H9 (cell line): ENCODE measurements at regions not wholly inside any gene's neighbourhood (a gene's known extent, or its start where the extent isn't known, plus 50 kb on each side); places are given as distances from the start of the nearest gene placed in this dataset.

Source experiments
- DNase-seq: peaks from one replicate; pipeline ENCODE4 v3.0.0-alpha.2; 2017
- H2AFZ ChIP-seq: one replicate; pipeline ENCODE4 v1.6.1; 2013; ENCODE audit warnings: mild to moderate bottlenecking, low read length, control low read depth, moderate library complexity
- H2AK5ac ChIP-seq: 2 replicates; pipeline ENCODE4 v1.6.1; 2013; ENCODE audit warnings: low read length, control low read depth, mixed read lengths; ENCODE audit not compliant: insufficient read length
- H2BK120ac ChIP-seq: one replicate; pipeline ENCODE4 v1.6.1; 2013; ENCODE audit warnings: low read depth, mild to moderate bottlenecking, low read length, control low read depth, inconsistent platforms; ENCODE audit not compliant: poor library complexity, severe bottlenecking
- H2BK12ac ChIP-seq: 2 replicates; pipeline ENCODE4 v1.6.1; 2013; ENCODE audit warnings: low read length, control low read depth, mixed read lengths, low read depth; ENCODE audit not compliant: insufficient read length
- H2BK15ac ChIP-seq: 2 replicates; pipeline ENCODE4 v1.6.1; 2013; ENCODE audit warnings: low read depth, low read length, control low read depth
- H2BK20ac ChIP-seq: one replicate; pipeline ENCODE4 v1.6.1; 2013; ENCODE audit warnings: low read depth, mild to moderate bottlenecking, low read length, control low read depth, inconsistent platforms; ENCODE audit not compliant: poor library complexity, severe bottlenecking
- H2BK5ac ChIP-seq: 2 replicates; pipeline ENCODE4 v1.6.1; 2013; ENCODE audit warnings: low read length, control low read depth, mixed read lengths; ENCODE audit not compliant: insufficient read length
- H3K14ac ChIP-seq: 2 replicates; pipeline ENCODE4 v1.6.1; 2013; ENCODE audit warnings: low read length, control low read depth; ENCODE audit not compliant: insufficient read depth
- H3K18ac ChIP-seq: 2 replicates; pipeline ENCODE4 v1.6.1; 2013; ENCODE audit warnings: low read depth, mild to moderate bottlenecking, mixed read lengths, low read length, control low read depth; ENCODE audit not compliant: insufficient read length
- H3K23ac ChIP-seq: 2 replicates; pipeline ENCODE4 v1.6.1; 2013; ENCODE audit warnings: low read length, control low read depth, mixed read lengths, low read depth; ENCODE audit not compliant: insufficient read length
- H3K23me2 ChIP-seq: 2 replicates; pipeline ENCODE4 v1.6.1; 2013; ENCODE audit warnings: low read depth, mild to moderate bottlenecking, mixed read lengths, low read length, control low read depth; ENCODE audit not compliant: insufficient read length, poor library complexity, severe bottlenecking
- H3K27ac ChIP-seq: 2 replicates; pipeline ENCODE4 v1.5.1; 2013; ENCODE audit warnings: low read length, control low read depth, mixed read lengths, low read depth; ENCODE audit not compliant: insufficient read length
- H3K27me3 ChIP-seq: 2 replicates; pipeline ENCODE4 v1.6.1; 2013; ENCODE audit warnings: low read length, control low read depth, inconsistent platforms; ENCODE audit not compliant: insufficient read depth
- H3K4ac ChIP-seq: 2 replicates; pipeline ENCODE4 v1.6.1; 2013; ENCODE audit warnings: low read depth, mild to moderate bottlenecking, control low read depth, inconsistent platforms, low read length, moderate library complexity
- H3K4me1 ChIP-seq: 2 replicates; pipeline ENCODE4 v1.6.1; 2013; ENCODE audit warnings: low read length, control low read depth, inconsistent platforms; ENCODE audit not compliant: insufficient read depth
- H3K4me2 ChIP-seq: 2 replicates; pipeline ENCODE4 v1.6.1; 2013; ENCODE audit warnings: low read length, control low read depth, mixed read lengths; ENCODE audit not compliant: insufficient read length, insufficient read depth
- H3K56ac ChIP-seq: 2 replicates; pipeline ENCODE4 v1.6.1; 2013; ENCODE audit warnings: low read depth, mild to moderate bottlenecking, mixed read lengths, low read length, control low read depth; ENCODE audit not compliant: insufficient read length
- H3K79me1 ChIP-seq: 2 replicates; pipeline ENCODE4 v1.6.1; 2013; ENCODE audit warnings: low read depth, mild to moderate bottlenecking, moderate library complexity, low read length, control low read depth, inconsistent platforms; ENCODE audit not compliant: insufficient read depth, poor library complexity, severe bottlenecking
- H3K79me2 ChIP-seq: 2 replicates; pipeline ENCODE4 v1.6.1; 2013; ENCODE audit warnings: low read length, control low read depth, inconsistent platforms; ENCODE audit not compliant: insufficient read depth
- H3K9ac ChIP-seq: 2 replicates; pipeline ENCODE4 v1.6.1; 2013; ENCODE audit warnings: low read length, control low read depth, mixed read lengths; ENCODE audit not compliant: insufficient read length; ENCODE audit errors: extremely low read depth
- H3K9me3 ChIP-seq: one replicate; pipeline ENCODE4 v1.6.1; 2013; ENCODE audit warnings: low read depth, low read length, inconsistent platforms; ENCODE audit not compliant: control insufficient read depth
- H3T11ph ChIP-seq: one replicate; pipeline ENCODE4 v1.6.1; 2013; ENCODE audit warnings: mild to moderate bottlenecking, low read length, control low read depth, inconsistent platforms
- H4K20me1 ChIP-seq: one replicate; pipeline ENCODE4 v1.6.1; 2013; ENCODE audit not compliant: control insufficient read depth, insufficient read length, insufficient read depth
- H4K5ac ChIP-seq: 2 replicates; pipeline ENCODE4 v1.6.1; 2013; ENCODE audit warnings: low read depth, mild to moderate bottlenecking, mixed read lengths, low read length, control low read depth; ENCODE audit not compliant: insufficient read length
- H4K8ac ChIP-seq: replicated peaks from 2 replicates; pipeline ENCODE4 v1.6.1; 2013; ENCODE audit warnings: low read length, control low read depth, mixed read lengths, low read depth; ENCODE audit not compliant: insufficient read length
- H4K91ac ChIP-seq: 2 replicates; pipeline ENCODE4 v1.6.1; 2013; ENCODE audit warnings: low read depth, mild to moderate bottlenecking, moderate library complexity, mixed read lengths, low read length, control low read depth; ENCODE audit not compliant: insufficient read length
- H3K27ac Mint-ChIP-seq, 3 experiments: 2 replicates in 2 of 3; 3 replicates in 1 of 3; pipeline ENCODE4 v1.8.0; 2020 to 2021; ENCODE audit warnings: mixed read lengths in 3 of 3, mild to moderate bottlenecking in 1 of 3, moderate library complexity in 1 of 3
- H3K27me3 Mint-ChIP-seq: 2 replicates; pipeline ENCODE4 v1.8.0; 2021; ENCODE audit warnings: low read depth, mild to moderate bottlenecking, moderate library complexity, mixed read lengths
- H3K36me3 Mint-ChIP-seq, 3 experiments: 2 replicates in 2 of 3; 3 replicates in 1 of 3; pipeline ENCODE4 v1.8.0; 2020 to 2021; ENCODE audit warnings: low read depth in 3 of 3, mixed read lengths in 3 of 3; ENCODE audit not compliant: insufficient read depth in 1 of 3
- H3K4me1 Mint-ChIP-seq, 2 experiments: 2 replicates each; pipeline ENCODE4 v1.8.0; 2020; ENCODE audit warnings: mixed read lengths in 2 of 2
- H3K4me3 Mint-ChIP-seq, 2 experiments: 2 replicates in 1 of 2; 3 replicates in 1 of 2; pipeline ENCODE4 v1.8.0; 2020 to 2021; ENCODE audit warnings: mild to moderate bottlenecking in 2 of 2, mixed read lengths in 2 of 2, moderate library complexity in 1 of 2
- H3K9me3 Mint-ChIP-seq, 2 experiments: 2 replicates in 1 of 2; 3 replicates in 1 of 2; pipeline ENCODE4 v1.8.0; 2020; ENCODE audit warnings: mild to moderate bottlenecking in 2 of 2, mixed read lengths in 2 of 2, moderate library complexity in 1 of 2
- CTCF ChIP-seq: fragments of 200-600 bp; sonication (generic); conservative IDR thresholded peaks from 3 replicates; pipeline ENCODE4 v1.8.0; 2021; ENCODE audit warnings: antibody characterized with exemption, mild to moderate bottlenecking
- WGBS: extraction: QIAGEN DNeasy Blood & Tissue Kit; methylation state at CpG from one replicate; pipeline ENCODE4 v1.1.7; 2013; ENCODE audit warnings: missing lambda C conversion rate, low lambda C conversion rate, mixed read lengths; ENCODE audit not compliant: insufficient read length; ENCODE audit errors: extremely low coverage; 5-methylcytosine and 5-hydroxymethylcytosine counted together

GRCh38 chr3:177899275-177900067 is 636.8 kb upstream of the KCNMB2 start:
- Mint-ChIP-seq H3K27me3 (no peaks in the 10 kb centered on the region), H3K4me3 (no peak overlapping the region), H3K4me1 (no peaks in the 10 kb centered on the region), H3K36me3 (peaks cover 3 to 17% (median 4%) of the 10 kb centered on the region in 3 experiments; a peak in 5 of 7 replicates), H3K27ac (no peak overlapping the region), H3K9me3 (peaks cover 21 to 22% of the 10 kb centered on the region in 2 experiments)
- Histone ChIP-seq H4K20me1 (no peaks in the 10 kb centered on the region), H3K79me1 (no peaks in the 10 kb centered on the region), H4K91ac (no peak overlapping the region), H2BK15ac (no peak overlapping the region), H2BK20ac (no peak overlapping the region), H3K18ac (no peak overlapping the region), H3K23me2 (no peaks in the 10 kb centered on the region), H2BK12ac (no peak overlapping the region), H3K27ac (no peak overlapping the region), H3K27me3 (no peaks in the 10 kb centered on the region), H3K4me2 (no peak overlapping the region), H4K5ac (no peak overlapping the region), H3K9ac (no peak overlapping the region), H2BK120ac (no peak overlapping the region), H4K8ac (no peak overlapping the region), H3K9me3 (no peaks in the 10 kb centered on the region), H3K4ac (no peak overlapping the region), H3K14ac (no peak overlapping the region), H2AFZ (no peak overlapping the region), H3K4me1 (no peaks in the 10 kb centered on the region), H3T11ph (no peak overlapping the region), H2BK5ac (no peak overlapping the region), H3K23ac (no peak overlapping the region), H2AK5ac (no peak overlapping the region), H3K56ac (no peak overlapping the region), H3K79me2 (no peaks in the 10 kb centered on the region; the same call in 1 of the 2 replicates)
- DNase-seq, result peak; percentile 64
- WGBS, result no CpG with 5 or more reads among the region's 9 CpGs
- peak; percentile 39 for TF ChIP-seq CTCF
